Cardiac muscle cell (in vitro differentiated cells and primary cell): ENCODE measurements at regions not wholly inside any gene's neighbourhood (a gene's known extent, or its start where the extent isn't known, plus 50 kb on each side); places are given as distances from the start of the nearest gene placed in this dataset.

Source experiments
- DNase-seq, 2 donors: peaks; one replicate each; pipeline versions ENCODE4 v3.0.0 to v3.0.0-alpha.2; 2010 to 2017; ENCODE audit warnings: low read depth in 1 of 2, low spot score in 1 of 2
- H3K27ac ChIP-seq: fragments of 200-600 bp; sonication (generic); 2 replicates; pipeline ENCODE4 v1.5.1; 2016
- H3K27me3 ChIP-seq: fragments of 200-600 bp; sonication (generic); 2 replicates; pipeline ENCODE4 v1.6.0; 2016; ENCODE audit warnings: control low read depth
- H3K36me3 ChIP-seq: fragments of 200-600 bp; sonication (generic); 2 replicates; pipeline ENCODE4 v1.5.1; 2016; ENCODE audit warnings: control low read depth
- H3K4me1 ChIP-seq: fragments of 200-600 bp; sonication (generic); 2 replicates; pipeline ENCODE4 v1.8.1; 2017; ENCODE audit warnings: low read depth, mild to moderate bottlenecking, mixed run types
- H3K4me3 ChIP-seq: fragments of 200-600 bp; sonication (generic); 2 replicates; pipeline ENCODE4 v1.5.1; 2016; ENCODE audit warnings: mild to moderate bottlenecking
- H3K9me3 ChIP-seq: fragments of 200-600 bp; sonication (generic); 2 replicates; pipeline ENCODE4 v1.5.1; 2017; ENCODE audit warnings: low read depth, mild to moderate bottlenecking, control low read depth
- TF ChIP-seq, protein P1 (sequence below): IDR thresholded peaks from 2 replicates; pipeline ENCODE4 v1.5.1; 2012; ENCODE audit warnings: low read depth, mild to moderate bottlenecking, low read length

DNA sequence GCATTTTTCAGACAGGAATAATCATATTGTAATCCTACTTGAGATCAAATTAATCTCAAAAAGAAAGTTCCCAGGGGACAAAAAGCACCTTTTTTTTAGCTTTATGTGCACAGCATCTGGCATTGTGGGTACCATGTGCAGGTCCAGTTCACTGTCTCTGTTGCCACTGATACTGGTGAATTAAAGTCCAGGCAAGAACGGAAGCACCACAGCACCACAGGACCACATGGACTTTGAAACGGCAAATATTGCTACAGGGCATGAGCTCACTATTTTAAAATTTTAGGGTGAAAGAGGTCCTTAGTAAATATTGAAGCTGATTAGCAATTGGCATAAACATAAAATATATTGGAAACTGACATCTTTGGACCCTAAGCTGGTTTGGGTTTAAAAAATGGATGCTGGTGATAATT, 709.0 kb downstream of the EPM2A start:
- H3K36me3 ChIP-seq = no peaks in the 10 kb centered on the region
- no peak overlapping the region for H3K4me3 ChIP-seq
- H3K27ac ChIP-seq = no peak overlapping the region
- H3K4me1 ChIP-seq = peaks cover 13% of the 10 kb centered on the region
- TF ChIP-seq, protein P1, sequence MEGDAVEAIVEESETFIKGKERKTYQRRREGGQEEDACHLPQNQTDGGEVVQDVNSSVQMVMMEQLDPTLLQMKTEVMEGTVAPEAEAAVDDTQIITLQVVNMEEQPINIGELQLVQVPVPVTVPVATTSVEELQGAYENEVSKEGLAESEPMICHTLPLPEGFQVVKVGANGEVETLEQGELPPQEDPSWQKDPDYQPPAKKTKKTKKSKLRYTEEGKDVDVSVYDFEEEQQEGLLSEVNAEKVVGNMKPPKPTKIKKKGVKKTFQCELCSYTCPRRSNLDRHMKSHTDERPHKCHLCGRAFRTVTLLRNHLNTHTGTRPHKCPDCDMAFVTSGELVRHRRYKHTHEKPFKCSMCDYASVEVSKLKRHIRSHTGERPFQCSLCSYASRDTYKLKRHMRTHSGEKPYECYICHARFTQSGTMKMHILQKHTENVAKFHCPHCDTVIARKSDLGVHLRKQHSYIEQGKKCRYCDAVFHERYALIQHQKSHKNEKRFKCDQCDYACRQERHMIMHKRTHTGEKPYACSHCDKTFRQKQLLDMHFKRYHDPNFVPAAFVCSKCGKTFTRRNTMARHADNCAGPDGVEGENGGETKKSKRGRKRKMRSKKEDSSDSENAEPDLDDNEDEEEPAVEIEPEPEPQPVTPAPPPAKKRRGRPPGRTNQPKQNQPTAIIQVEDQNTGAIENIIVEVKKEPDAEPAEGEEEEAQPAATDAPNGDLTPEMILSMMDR = no peak
- DNase-seq = no peak
- no peaks in the 10 kb centered on the region for H3K27me3 ChIP-seq
- no peaks in the 10 kb centered on the region for H3K9me3 ChIP-seq

DNA sequence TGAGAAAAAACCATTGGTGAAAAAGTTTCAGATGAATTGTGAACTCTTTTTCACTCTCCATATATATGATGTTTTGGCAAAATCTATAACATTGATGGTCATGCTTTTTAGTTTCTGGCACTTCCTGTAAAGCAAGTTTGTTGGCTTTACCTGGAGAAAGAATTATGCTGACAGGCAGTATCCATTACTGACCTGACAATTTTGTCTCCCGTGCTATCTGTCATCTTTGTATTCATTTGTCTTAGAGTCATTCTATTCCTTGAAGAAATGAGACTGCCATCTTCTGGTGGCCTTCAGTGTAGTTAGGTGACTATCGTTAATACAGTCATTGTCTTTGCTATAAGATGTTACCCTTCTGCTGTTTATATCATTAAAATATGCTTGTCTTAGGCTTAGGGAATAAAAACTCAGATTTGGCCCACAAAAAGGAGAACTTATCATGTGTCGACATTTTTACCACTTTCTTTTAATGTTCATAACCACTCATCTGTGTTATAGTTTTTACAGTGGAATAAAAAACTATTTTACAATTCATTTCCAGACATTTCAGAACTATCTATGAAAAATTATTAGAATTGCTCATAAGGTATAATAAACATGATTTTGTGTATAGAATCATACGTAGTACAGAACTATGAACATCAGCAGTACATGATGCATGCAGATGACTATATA, 707.0 kb downstream of the EPM2A start:
- H3K9me3 ChIP-seq = no peaks in the 10 kb centered on the region
- H3K4me1 ChIP-seq = peaks cover 7% of the 10 kb centered on the region
- no peak overlapping the region for H3K27ac ChIP-seq
- no peaks in the 10 kb centered on the region for H3K36me3 ChIP-seq
- TF ChIP-seq, protein P1 = peak; percentile 49
- peak; percentile 38 to 41 for DNase-seq
- no peak overlapping the region for H3K4me3 ChIP-seq
- no peaks in the 10 kb centered on the region for H3K27me3 ChIP-seq

DNA sequence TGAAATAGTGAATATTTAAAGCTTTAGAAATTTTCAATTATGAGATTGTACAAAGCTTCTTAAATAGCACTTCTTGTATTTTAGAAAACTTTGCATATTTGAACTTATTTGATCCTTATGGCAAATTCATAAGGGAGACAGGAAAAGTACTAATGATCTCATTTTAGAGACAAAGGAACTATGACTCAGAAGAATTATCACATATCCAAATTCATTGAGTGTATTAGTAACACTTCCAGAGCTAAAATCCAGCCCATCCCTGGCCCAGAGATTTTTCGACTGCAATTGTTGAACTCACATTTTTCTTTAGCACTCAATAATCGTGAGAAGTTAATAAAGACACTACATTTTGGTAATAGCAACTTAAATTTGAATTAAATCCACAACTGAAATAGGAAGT, 704.3 kb downstream of the EPM2A start:
- TF ChIP-seq, protein P1 = no peak
- Histone ChIP-seq H3K4me3 (no peak overlapping the region), H3K27me3 (no peaks in the 10 kb centered on the region), H3K36me3 (no peaks in the 10 kb centered on the region), H3K4me1 (no peaks in the 10 kb centered on the region), H3K27ac (no peak overlapping the region), H3K9me3 (no peaks in the 10 kb centered on the region)
- no peak for DNase-seq

DNA sequence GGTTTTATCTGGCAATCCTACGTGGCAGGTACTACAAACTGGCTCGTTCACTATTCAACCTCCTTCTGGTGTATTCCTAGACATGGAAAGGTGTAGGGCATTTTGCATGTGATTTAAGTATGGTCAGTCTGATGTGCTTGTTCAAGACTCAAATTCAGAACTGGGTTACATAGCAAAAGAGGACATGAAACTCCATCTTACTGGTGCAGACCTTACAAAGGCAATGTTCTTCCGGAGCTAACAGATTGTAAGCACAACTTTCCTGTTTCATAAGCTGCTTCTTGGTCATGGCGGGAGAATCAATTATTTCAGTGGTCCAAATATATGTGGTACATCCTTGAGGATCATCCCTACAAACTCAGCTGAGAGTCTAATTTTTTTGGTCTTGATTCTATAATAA, 703.4 kb downstream of the EPM2A start:
- Histone ChIP-seq H3K4me3 (no peak overlapping the region), H3K36me3 (no peaks in the 10 kb centered on the region), H3K27ac (no peak overlapping the region), H3K4me1 (no peaks in the 10 kb centered on the region), H3K27me3 (no peaks in the 10 kb centered on the region), H3K9me3 (no peaks in the 10 kb centered on the region)
- TF ChIP-seq, protein P1 = no peak
- no peak for DNase-seq

DNA sequence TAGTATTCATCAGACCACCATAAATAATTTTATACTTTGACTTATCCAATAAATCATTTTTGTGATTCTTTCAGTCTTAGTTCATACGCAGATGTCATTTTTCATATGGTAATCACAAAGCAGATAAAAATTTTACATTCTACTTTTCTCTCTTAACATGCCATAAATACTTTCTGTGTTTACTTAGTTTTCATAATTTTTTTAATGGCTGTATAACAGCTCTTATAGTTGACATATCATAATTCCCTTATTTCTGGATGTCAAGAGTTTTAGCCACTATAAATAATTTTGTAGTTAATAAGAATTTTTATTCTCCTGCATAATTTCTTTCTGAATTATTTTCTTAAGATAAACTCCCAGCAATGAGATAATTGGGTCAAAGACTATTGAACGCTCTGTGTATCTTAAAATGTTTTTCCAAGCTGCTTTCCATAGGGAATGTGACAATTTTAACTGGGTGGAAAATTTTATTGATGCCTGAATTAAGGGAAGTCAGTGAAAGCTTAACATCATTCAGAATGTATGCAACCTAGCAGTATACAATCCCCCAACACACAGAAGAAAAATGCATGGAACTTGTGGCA, 702.7 kb downstream of the EPM2A start:
- Histone ChIP-seq H3K4me3 (no peak overlapping the region), H3K9me3 (no peaks in the 10 kb centered on the region), H3K27ac (no peak overlapping the region), H3K4me1 (no peaks in the 10 kb centered on the region), H3K36me3 (no peaks in the 10 kb centered on the region), H3K27me3 (no peaks in the 10 kb centered on the region)
- TF ChIP-seq, protein P1 = no peak
- DNase-seq = no peak
